Keratinocyte (primary cell): ENCODE measurements at regions not wholly inside any gene's neighbourhood (a gene's known extent, or its start where the extent isn't known, plus 50 kb on each side); places are given as distances from the start of the nearest gene placed in this dataset.

ENCODE experiments used
- DNase-seq: peaks from one replicate; pipeline ENCODE4 v3.0.0-alpha.2; 2011; ENCODE audit warnings: low read depth, missing footprints, low spot score
- FAIRE-seq: peaks from 2 replicates; lab custom pipeline; 2011; peaks lifted over from hg19 to GRCh38; lab: Jason Lieb, UNC
- H2AFZ ChIP-seq: 2 replicates; pipeline ENCODE4 v1.6.0; 2012; ENCODE audit warnings: low read length, control low read depth, inconsistent platforms; ENCODE audit not compliant: control insufficient read depth
- H3K27ac ChIP-seq: 2 replicates; pipeline ENCODE4 v1.5.1; 2011; ENCODE audit warnings: low read length; ENCODE audit not compliant: control insufficient read depth, insufficient read depth
- H3K27me3 ChIP-seq: 3 replicates; pipeline ENCODE4 v1.6.0; 2011; ENCODE audit warnings: low read length; ENCODE audit not compliant: control insufficient read depth, insufficient read depth; ENCODE audit errors: extremely low read depth
- H3K36me3 ChIP-seq, 2 experiments: 2 replicates in 1 of 2; 3 replicates in 1 of 2; pipeline ENCODE4 v1.5.1; 2011; ENCODE audit warnings: low read length in 2 of 2, mild to moderate bottlenecking in 1 of 2; ENCODE audit not compliant: control insufficient read depth in 2 of 2, insufficient read depth in 2 of 2; ENCODE audit errors: extremely low read depth in 1 of 2
- H3K4me1 ChIP-seq: 3 replicates; pipeline ENCODE4 v1.5.1; 2011; ENCODE audit warnings: low read length; ENCODE audit not compliant: control insufficient read depth, insufficient read depth; ENCODE audit errors: extremely low read depth
- H3K4me2 ChIP-seq: 3 replicates; pipeline ENCODE4 v1.6.0; 2011; ENCODE audit warnings: low read depth, low read length; ENCODE audit not compliant: control insufficient read depth, insufficient read depth; ENCODE audit errors: extremely low read depth
- H3K4me3 ChIP-seq, 3 experiments: fragments of 200-600 bp in 1 of 3; sonication (generic) in 1 of 3; 2 replicates in 2 of 3; 3 replicates in 1 of 3; pipeline ENCODE4 v1.5.1; 2011 to 2016; ENCODE audit warnings: low read length in 3 of 3, mild to moderate bottlenecking in 3 of 3, control low read depth in 2 of 3, inconsistent platforms in 1 of 3, low read depth in 1 of 3, mixed read lengths in 1 of 3, mixed run types in 1 of 3, moderate library complexity in 1 of 3; ENCODE audit not compliant: control insufficient read depth in 2 of 3, insufficient read depth in 2 of 3; ENCODE audit errors: extremely low read depth in 1 of 3
- H3K79me2 ChIP-seq: 2 replicates; pipeline ENCODE4 v1.6.0; 2012; ENCODE audit warnings: low read length; ENCODE audit not compliant: control insufficient read depth, insufficient read depth
- H3K9ac ChIP-seq: 3 replicates; pipeline ENCODE4 v1.6.0; 2011; ENCODE audit warnings: low read length; ENCODE audit not compliant: control insufficient read depth, insufficient read depth; ENCODE audit errors: extremely low read depth
- H3K9me1 ChIP-seq: 3 replicates; pipeline ENCODE4 v1.6.0; 2011; ENCODE audit warnings: low read length; ENCODE audit not compliant: control insufficient read depth, insufficient read depth; ENCODE audit errors: extremely low read depth
- H3K9me3 ChIP-seq: 2 replicates; pipeline ENCODE4 v1.5.1; 2012; ENCODE audit warnings: low read depth, low read length; ENCODE audit not compliant: control insufficient read depth
- H4K20me1 ChIP-seq: 3 replicates; pipeline ENCODE4 v1.6.0; 2011; ENCODE audit warnings: low read length; ENCODE audit not compliant: control insufficient read depth, insufficient read depth; ENCODE audit errors: extremely low read depth
- EZH2 ChIP-seq: IDR thresholded peaks from one replicate; pipeline ENCODE4 v1.6.1; 2012; ENCODE audit warnings: inconsistent platforms, mild to moderate bottlenecking, low read length, moderate library complexity
- dilution Hi-C: fragments of 300-500 bp; cut with MboI; formaldehyde crosslinking; loops from one replicate; pipeline ENCODE4 v1.7.0; 2020; ENCODE audit warnings: low sequenced_read_pairs; ENCODE audit not compliant: extremely low pct_ligation_motif_present
- TF ChIP-seq, protein P1 (sequence below), 3 experiments: IDR thresholded peaks in 1 of 3; conservative IDR thresholded peaks in 1 of 3; optimal IDR thresholded peaks in 1 of 3; 2 replicates in 2 of 3; 3 replicates in 1 of 3; pipeline versions ENCODE3 to v1.5.1; 2011; ENCODE audit warnings: low read length in 3 of 3, mild to moderate bottlenecking in 3 of 3, moderate library complexity in 2 of 3, control low read depth in 1 of 3, inconsistent platforms in 1 of 3; ENCODE audit not compliant: insufficient read depth in 2 of 3; ENCODE audit errors: extremely low read depth in 1 of 3

DNA sequence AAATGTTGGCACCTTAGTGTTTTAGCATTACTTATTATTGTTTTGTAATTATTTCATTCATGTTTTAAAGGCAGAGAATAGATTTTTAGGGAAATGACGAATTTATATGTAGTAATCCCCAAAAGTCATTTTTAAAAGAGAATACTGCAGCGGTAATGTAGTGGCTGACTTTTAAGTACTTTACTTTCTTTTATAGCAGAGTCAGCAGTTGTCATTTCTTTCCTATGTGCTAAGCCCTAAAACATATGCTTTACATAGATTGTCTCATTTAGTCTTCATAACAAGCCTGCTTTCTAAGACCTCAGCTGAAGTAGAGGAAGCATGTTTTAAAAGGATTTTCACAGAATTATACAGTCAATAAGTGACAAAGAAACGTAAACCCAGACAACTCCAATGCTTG is 102.1 kb upstream of the PEX5L start:
- Histone ChIP-seq H3K27me3 (no peaks in the 10 kb centered on the region), H3K27ac (no peak overlapping the region), H3K4me3 (no peak overlapping the region), H3K9me1 (no peaks in the 10 kb centered on the region), H4K20me1 (no peaks in the 10 kb centered on the region), H3K9ac (no peak overlapping the region), H3K79me2 (no peaks in the 10 kb centered on the region), H3K9me3 (no peaks in the 10 kb centered on the region), H3K36me3 (no peaks in the 10 kb centered on the region), H3K4me2 (no peak overlapping the region), H2AFZ (no peak overlapping the region), H3K4me1 (no peaks in the 10 kb centered on the region)
- FAIRE-seq (no peak), DNase-seq (no peak)
- TF ChIP-seq, protein P1, sequence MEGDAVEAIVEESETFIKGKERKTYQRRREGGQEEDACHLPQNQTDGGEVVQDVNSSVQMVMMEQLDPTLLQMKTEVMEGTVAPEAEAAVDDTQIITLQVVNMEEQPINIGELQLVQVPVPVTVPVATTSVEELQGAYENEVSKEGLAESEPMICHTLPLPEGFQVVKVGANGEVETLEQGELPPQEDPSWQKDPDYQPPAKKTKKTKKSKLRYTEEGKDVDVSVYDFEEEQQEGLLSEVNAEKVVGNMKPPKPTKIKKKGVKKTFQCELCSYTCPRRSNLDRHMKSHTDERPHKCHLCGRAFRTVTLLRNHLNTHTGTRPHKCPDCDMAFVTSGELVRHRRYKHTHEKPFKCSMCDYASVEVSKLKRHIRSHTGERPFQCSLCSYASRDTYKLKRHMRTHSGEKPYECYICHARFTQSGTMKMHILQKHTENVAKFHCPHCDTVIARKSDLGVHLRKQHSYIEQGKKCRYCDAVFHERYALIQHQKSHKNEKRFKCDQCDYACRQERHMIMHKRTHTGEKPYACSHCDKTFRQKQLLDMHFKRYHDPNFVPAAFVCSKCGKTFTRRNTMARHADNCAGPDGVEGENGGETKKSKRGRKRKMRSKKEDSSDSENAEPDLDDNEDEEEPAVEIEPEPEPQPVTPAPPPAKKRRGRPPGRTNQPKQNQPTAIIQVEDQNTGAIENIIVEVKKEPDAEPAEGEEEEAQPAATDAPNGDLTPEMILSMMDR (optimal IDR thresholded peaks at IDR 0.05 in 1 of 3, IDR thresholded peaks at IDR 0.05 in 1 of 3, conservative IDR thresholded peaks at IDR 0.05 in 1 of 3; ENCODE audit: extremely low read depth in 1 of 3, insufficient read depth in 2 of 3, low read length in 3 of 3): no peak
- TF ChIP-seq EZH2: no peak
- dilution Hi-C loops: no loop called here

DNA sequence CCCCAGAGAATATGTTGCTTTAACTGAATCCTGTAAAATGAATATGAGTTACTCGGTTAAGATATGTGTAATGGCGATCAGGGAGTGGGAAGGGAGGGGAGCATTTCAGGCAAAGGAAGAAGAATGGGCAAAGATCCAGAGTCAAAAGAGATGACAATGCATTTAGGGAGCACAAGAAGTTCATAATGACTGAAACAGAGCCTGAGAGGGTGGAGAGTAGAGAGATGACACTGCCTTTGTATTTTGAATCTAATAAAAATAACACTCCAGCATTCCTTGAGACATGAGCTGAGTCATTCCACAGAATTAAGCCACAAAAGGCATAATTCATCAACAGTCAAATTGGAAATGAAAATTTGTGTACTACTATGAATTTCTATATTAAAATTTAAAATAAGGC is 105.3 kb upstream of the PEX5L start:
- Histone ChIP-seq H3K9ac (no peak overlapping the region), H3K4me3 (no peak overlapping the region), H4K20me1 (no peaks in the 10 kb centered on the region), H3K4me1 (no peaks in the 10 kb centered on the region), H3K9me1 (no peaks in the 10 kb centered on the region), H2AFZ (no peak overlapping the region), H3K27ac (no peak overlapping the region), H3K9me3 (no peaks in the 10 kb centered on the region), H3K36me3 (no peaks in the 10 kb centered on the region), H3K79me2 (no peaks in the 10 kb centered on the region), H3K27me3 (no peaks in the 10 kb centered on the region), H3K4me2 (no peak overlapping the region)
- DNase-seq (no peak), FAIRE-seq (no peak)
- no peak for TF ChIP-seq EZH2
- TF ChIP-seq, protein P1 (optimal IDR thresholded peaks at IDR 0.05 in 1 of 3, IDR thresholded peaks at IDR 0.05 in 1 of 3, conservative IDR thresholded peaks at IDR 0.05 in 1 of 3; ENCODE audit: extremely low read depth in 1 of 3, insufficient read depth in 2 of 3, low read length in 3 of 3): no peak
- dilution Hi-C loops: no loop called here
